Skeletal muscle cell (primary cell): ENCODE measurements at regions not wholly inside any gene's neighbourhood (a gene's known extent, or its start where the extent isn't known, plus 50 kb on each side); places are given as distances from the start of the nearest gene placed in this dataset.
A peak's percentile ranks its signal among the peaks of the same experiment; 100 is the strongest.
"Not testable (repeated sequence)": the region's sequence is repeated elsewhere in the genome, so short reads cannot be mapped to it uniquely, and the experiment has no call there.

ENCODE experiments used
- DNase-seq: peaks from one replicate; pipeline ENCODE4 v3.0.0-alpha.2; 2010; ENCODE audit warnings: low read depth
- H3K4me3 ChIP-seq: 2 replicates; pipeline ENCODE4 v1.5.1; 2011; ENCODE audit warnings: low read depth, mild to moderate bottlenecking, control low read depth, low read length, moderate library complexity

- no peak overlapping the region for H3K4me3 ChIP-seq
- peak; percentile 52 for DNase-seq
Measured at GRCh38 chr20:5696011-5696559, 54.1 kb upstream of the SHLD1 start.

DNA sequence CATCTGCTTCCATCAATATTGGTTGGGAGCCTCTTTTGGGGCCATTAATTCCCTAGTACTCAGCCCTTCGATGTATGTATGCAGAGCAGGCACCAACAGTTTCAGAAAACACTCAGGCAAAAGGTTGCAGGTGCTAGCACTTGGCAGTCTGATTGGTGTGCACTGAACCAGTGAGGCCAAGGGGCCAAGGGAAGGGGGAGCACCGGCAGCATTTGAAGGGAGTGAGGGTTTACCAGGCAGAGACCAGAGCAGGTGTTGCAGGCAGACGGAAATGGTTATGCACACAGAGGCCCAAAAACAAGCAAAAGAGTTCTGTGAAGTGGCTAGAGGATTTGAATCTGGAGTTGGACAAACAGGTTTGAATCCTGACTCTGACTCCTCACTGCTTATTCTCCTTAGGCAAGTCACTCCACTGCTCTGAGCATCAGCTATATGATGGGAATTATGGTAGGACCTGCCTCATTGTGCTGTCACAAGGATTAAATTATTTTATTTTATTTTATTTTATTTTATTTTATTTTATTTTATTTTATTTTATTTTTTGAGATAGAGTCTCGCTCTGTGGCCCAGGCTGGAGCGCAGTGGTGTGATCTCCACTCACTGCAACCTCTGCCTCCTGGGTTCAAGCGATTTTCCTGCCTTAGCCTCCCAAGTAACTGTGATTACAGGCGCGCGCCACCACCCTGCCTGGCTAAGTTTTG is 58.1 kb upstream of the SHLD1 start:
- H3K4me3 ChIP-seq: no peak overlapping the region
- no peak for DNase-seq

- H3K4me3 ChIP-seq: no peak overlapping the region
- DNase-seq: no peak
Measured at GRCh38 chr20:5689463-5689862, 60.7 kb upstream of the SHLD1 start.

GRCh38 chr20:5688431-5688972 is 61.7 kb upstream of the SHLD1 start:
- no peak for DNase-seq
- no peak overlapping the region for H3K4me3 ChIP-seq

GRCh38 chr20:5687884-5688283 is 62.3 kb upstream of the SHLD1 start:
- no peak overlapping the region for H3K4me3 ChIP-seq

GRCh38 chr20:5686384-5687105 is 63.7 kb upstream of the SHLD1 start:
- DNase-seq: no peak

More at GRCh38 chr20:5687884-5688283, 62.3 kb upstream of the SHLD1 start:
- no peak for DNase-seq

DNA sequence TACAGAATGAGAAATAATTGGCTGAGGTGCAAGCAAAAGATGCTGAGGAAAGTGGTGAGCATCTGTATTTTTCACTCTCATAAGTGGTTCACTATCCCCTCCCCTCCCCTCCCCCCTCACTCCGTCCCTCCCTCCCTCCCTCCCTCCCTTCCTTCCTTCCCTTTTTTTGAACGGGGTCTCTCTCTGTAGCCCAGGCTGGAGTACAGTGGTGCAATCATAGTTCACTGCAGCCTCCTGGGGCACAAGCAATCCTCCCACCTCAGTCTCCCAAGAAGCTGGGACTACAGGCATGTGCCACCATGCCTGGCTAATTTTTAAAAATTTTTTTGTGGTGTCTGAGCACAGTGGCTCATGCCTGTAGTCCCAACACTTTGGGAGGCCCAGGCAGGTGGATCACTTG is 67.6 kb upstream of the SHLD1 start:
- H3K4me3 ChIP-seq, DNase-seq: not testable (repeated sequence)

More at GRCh38 chr20:5686384-5687105, 63.7 kb upstream of the SHLD1 start:
- no peak overlapping the region for H3K4me3 ChIP-seq

GRCh38 chr20:5680192-5680591 is 69.4 kb upstream of the GPCPD1 start:
- no peak overlapping the region for H3K4me3 ChIP-seq
- no peak for DNase-seq

DNA sequence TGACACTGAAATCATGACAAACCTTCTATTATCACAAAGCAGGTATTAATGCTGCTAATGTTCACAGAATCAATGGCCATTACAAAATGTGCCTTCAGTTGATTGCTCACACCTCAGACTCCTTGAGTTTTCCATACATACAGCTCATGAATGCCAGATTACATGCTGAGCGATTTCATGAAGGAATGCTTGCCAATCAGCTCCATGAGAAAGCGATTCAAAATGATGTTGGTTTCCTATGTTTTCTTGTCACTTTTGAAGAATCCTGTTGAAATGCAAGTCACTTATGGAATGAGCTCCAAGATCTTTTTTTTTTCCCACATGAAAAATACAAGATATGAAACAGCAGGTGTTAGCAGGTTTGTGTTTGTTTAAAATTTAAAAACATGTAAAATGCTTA is 68.0 kb upstream of the GPCPD1 start:
- DNase-seq: no peak
- no peak overlapping the region for H3K4me3 ChIP-seq

- DNase-seq, H3K4me3 ChIP-seq: not testable (repeated sequence)
Measured at GRCh38 chr20:5677944-5678343, 67.1 kb upstream of the GPCPD1 start.

DNA sequence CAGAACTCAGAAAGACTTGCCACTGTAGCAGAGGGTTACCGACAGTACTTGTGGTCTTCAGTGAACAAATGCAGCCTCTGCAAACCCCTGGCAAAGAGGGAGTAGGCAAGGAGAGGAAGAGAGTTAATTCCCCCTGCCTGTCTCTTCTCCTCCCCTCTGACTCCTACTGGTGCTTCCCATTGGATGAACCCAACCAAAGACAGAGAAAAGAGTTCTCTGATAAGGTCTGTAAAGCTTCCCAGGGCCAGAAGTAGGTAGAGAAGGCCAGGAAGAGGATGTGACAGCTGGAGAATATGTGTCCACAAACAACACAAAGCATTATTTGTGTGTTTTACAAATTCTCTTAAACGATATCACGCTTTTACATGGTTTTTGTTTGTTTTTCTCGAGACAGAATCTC is 66.6 kb upstream of the GPCPD1 start:
- H3K4me3 ChIP-seq: no peak overlapping the region
- no peak for DNase-seq

DNA sequence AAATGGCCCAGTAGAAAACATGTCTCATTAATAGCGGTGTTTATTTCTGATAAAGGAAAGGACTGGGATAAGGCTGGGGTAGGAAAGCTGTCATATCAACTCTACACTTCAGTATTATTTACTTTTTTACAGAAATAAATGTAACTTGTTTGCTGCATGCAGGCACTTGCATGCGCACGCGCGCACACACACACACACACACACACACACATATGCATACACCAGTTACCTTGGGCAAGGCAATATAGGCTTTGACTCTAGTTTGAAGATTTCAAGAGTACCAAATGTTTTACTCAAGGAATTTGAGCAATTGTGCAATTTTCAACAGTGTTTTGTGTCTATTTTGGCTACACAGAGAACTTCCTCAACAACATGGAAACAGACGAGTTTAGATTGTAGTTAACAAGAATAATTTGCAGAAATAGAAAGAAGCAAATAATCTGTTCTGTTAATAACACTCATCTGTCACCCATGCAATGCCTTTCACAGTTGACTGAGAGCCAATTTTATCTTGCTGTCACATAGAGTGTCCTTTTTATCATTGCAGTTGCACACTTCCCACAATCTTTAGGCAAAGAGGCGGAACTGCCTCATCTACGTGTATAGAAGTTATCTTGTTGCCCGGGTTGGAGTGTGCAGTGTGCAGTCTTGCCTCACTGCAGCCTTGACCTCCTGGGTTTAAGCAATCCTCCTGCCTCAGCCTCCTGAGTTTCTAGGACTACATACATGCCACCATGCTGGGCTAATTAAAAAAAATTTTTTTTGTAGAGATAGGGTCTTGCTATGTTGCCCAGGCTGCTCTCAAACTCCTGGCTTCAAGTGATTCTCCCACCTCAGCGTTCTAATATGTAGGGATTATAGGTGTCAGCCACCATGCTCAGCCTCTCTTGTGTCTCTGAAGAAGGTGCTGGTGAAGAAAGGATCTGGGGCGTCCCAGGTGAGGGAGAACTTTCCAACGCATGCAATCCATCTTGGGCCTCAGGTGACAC is 64.6 kb upstream of the GPCPD1 start:
- no peak overlapping the region for H3K4me3 ChIP-seq
- no peak for DNase-seq

DNA sequence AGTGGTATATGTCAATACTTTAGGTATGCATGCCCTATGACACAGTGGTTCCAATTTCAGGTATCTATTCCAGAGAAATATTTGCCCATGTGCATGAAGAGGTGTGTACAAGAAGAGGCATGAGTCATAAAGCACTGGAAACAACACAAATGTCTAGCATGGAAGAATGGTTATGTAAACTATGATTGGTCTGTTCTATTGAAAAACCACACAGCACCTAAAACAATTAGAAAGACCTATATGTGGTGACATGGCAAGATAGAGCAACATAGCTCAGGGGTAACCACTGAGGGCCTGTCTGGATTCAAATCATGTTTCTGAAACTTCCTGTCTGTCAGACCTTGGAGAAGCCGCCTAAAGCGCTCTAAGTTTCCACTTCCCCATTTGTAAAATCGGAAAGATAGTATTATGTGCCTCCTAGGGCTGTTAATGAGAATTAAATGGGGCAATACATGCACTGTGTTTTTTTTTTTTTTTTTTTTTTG is 63.4 kb upstream of the GPCPD1 start:
- no peak overlapping the region for H3K4me3 ChIP-seq
- DNase-seq: no peak

DNA sequence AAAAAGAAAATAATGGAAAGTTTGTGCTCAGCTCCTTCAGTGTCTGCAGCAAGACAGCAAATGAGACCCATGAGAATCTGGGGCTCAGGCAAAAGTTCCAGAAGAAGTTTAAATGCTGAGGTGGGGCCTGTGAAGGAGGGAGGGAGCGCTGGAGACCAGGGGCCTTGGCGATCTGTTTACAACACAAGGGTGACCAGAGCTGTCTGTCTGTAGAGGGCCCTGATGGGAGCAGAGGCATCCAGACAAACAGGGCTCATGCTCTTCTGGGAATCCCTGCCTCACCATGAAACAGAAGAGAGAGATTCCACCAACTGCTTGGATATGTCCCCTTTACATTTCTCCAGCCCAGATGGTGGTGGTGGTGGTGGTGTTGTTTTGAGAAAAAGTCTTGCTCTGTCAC is 60.1 kb upstream of the GPCPD1 start:
- H3K4me3 ChIP-seq: no peak overlapping the region
- no peak for DNase-seq

- H3K4me3 ChIP-seq: no peak overlapping the region
- DNase-seq: no peak
Measured at GRCh38 chr20:5670036-5670536, 59.3 kb upstream of the GPCPD1 start.

DNA sequence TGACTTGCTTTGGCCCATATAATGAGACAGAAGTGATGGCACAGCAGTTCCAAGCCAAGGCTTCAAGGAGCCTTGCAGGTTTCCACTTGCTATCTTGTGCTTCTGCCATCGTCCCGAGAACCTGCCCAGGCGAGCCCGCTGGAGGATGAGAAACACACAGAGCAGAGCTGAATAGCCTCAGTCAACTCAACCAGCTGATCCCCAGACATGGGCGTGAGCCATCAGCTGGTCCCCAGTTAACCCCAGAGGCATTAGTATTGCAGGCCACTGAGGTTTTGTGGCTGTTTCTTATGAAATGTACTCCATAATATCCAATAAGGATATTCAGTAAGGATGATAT is 57.7 kb upstream of the GPCPD1 start:
- DNase-seq: no peak
- H3K4me3 ChIP-seq: no peak overlapping the region

GRCh38 chr20:5667705-5668528 is 57.1 kb upstream of the GPCPD1 start:
- DNase-seq: no peak
- no peak overlapping the region for H3K4me3 ChIP-seq

DNA sequence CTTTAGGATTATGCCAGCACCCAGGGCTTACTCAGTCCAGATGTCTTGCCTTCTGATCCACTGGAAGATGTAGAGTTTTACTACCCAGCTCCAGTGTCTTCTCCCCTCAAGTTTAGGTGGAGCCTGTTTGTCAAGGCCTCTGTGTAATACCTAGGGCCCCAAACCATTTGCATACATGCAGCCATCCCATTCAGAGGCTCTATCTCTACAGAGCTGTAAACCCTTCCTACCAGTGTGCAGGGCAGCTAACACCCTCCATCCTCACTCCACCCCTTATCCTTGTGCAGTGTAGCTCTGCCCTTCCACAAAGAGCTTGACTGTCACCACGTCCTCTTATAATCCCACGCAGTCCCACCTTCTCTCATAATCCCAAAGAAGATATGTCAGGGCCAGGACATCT is 54.6 kb upstream of the GPCPD1 start:
- DNase-seq: no peak
- H3K4me3 ChIP-seq: no peak overlapping the region
